ENCODE measurements at regions not wholly inside any gene's neighbourhood (a gene's known extent, or its start where the extent isn't known, plus 50 kb on each side); places are given as distances from the start of the nearest gene placed in this dataset.

GRCh38 chr9:118554987-118555386 lies 814.2 kb downstream of the BRINP1 start (continued):
- TF ChIP-seq ZNF592 (IDR thresholded peaks at IDR 0.05) (no peak), JUND (IDR thresholded peaks at IDR 0.05; ENCODE audit: low read depth, low read length) (no peak), FOS (IDR thresholded peaks at IDR 0.05; ENCODE audit: borderline replicate concordance, extremely low read depth, insufficient read length) (no peak), IRF3 (IDR thresholded peaks at IDR 0.05) (no peak)

GRCh38 chr9:118558026-118558425 lies 811.2 kb downstream of the BRINP1 start:
- H2AFZ ChIP-seq (ENCODE audit: control insufficient read depth, low read depth, low read length): no peak overlapping the region
- no peak overlapping the region for H3K4me3 ChIP-seq
- no peaks in the 10 kb centered on the region for H3K9me3 ChIP-seq (replicated peaks; ENCODE audit: control insufficient read depth, insufficient read depth, low read length)
- no peak for FAIRE-seq
- no peak overlapping the region for H3K4me2 ChIP-seq (ENCODE audit: control insufficient read depth, insufficient read depth)
- H3K27me3 ChIP-seq (replicated peaks in 1 of 2; ENCODE audit: control insufficient read depth in 2 of 2, insufficient read depth in 2 of 2, low read length in 1 of 2): no peaks in the 10 kb centered on the region
- H3K4me1 ChIP-seq (ENCODE audit: control insufficient read depth, insufficient read depth, low read length): no peaks in the 10 kb centered on the region
- DNase-seq (ENCODE audit: low read depth, low spot score): no peak
- no peaks in the 10 kb centered on the region for H4K20me1 ChIP-seq (ENCODE audit: control insufficient read depth, insufficient read depth)
- in situ Hi-C loops (cut with MboI): no loop called here
- H3K9ac ChIP-seq (ENCODE audit: control insufficient read depth, insufficient read depth, low read length): no peak overlapping the region
- SMC1A ChIA-PET (ENCODE audit: uncharacterized antibody, unreplicated experiment): no interaction called here
- intact Hi-C loops (cut with micrococcal nuclease; ENCODE audit: unreplicated experiment): no loop called here
- TF ChIP-seq JUND (IDR thresholded peaks at IDR 0.05; ENCODE audit: low read depth, low read length) (no peak), CBFB (IDR thresholded peaks at IDR 0.05; ENCODE audit: low read depth) (no peak), SP1 (IDR thresholded peaks at IDR 0.05; ENCODE audit: low read depth, low read length) (no peak), SMC3 (IDR thresholded peaks at IDR 0.05; ENCODE audit: borderline replicate concordance, low read length) (no peak), TARDBP (IDR thresholded peaks at IDR 0.05; ENCODE audit: borderline replicate concordance) (no peak), E2F4 (IDR thresholded peaks at IDR 0.05; ENCODE audit: low read depth, low read length) (no peak), PRDM15 (CRISPR knock-in tag; IDR thresholded peaks at IDR 0.05) (no peak), MXI1 (IDR thresholded peaks at IDR 0.05; ENCODE audit: low read depth, low read length) (no peak), STAT3 (IDR thresholded peaks at IDR 0.05; ENCODE audit: low read depth, low read length) (no peak), JUNB (IDR thresholded peaks at IDR 0.05) (no peak), RBBP5 (conservative IDR thresholded peaks at IDR 0.05) (no peak)
- RAD21 ChIA-PET (ENCODE audit: unreplicated experiment): no interaction called here
- H3K27ac ChIP-seq (ENCODE audit: control insufficient read depth, insufficient read depth): no peak overlapping the region
- POLR2A ChIA-PET: no interaction called here
- H3K79me2 ChIP-seq (ENCODE audit: control insufficient read depth, insufficient read depth, low read length): no peaks in the 10 kb centered on the region
- WGBS (ENCODE audit: insufficient coverage, insufficient replicate concordance, low lambda C conversion rate, missing lambda C conversion rate): 0% methylated on average over 1 of the region's 1 CpG
- no peak for ATAC-seq
- no peaks in the 10 kb centered on the region for H3K36me3 ChIP-seq (ENCODE audit: control insufficient read depth in 2 of 2, insufficient read depth in 2 of 2, low read length in 1 of 2)
- CTCF ChIA-PET: no interaction called here
- BruUV-seq (replicated peaks): no TSS peak

Data from GM12878 (cell line).